ENCODE measurements at regions not wholly inside any gene's neighbourhood (a gene's known extent, or its start where the extent isn't known, plus 50 kb on each side); places are given as distances from the start of the nearest gene placed in this dataset.
"Not testable (repeated sequence)": the region's sequence is repeated elsewhere in the genome, so short reads cannot be mapped to it uniquely, and the experiment has no call there.

DNA sequence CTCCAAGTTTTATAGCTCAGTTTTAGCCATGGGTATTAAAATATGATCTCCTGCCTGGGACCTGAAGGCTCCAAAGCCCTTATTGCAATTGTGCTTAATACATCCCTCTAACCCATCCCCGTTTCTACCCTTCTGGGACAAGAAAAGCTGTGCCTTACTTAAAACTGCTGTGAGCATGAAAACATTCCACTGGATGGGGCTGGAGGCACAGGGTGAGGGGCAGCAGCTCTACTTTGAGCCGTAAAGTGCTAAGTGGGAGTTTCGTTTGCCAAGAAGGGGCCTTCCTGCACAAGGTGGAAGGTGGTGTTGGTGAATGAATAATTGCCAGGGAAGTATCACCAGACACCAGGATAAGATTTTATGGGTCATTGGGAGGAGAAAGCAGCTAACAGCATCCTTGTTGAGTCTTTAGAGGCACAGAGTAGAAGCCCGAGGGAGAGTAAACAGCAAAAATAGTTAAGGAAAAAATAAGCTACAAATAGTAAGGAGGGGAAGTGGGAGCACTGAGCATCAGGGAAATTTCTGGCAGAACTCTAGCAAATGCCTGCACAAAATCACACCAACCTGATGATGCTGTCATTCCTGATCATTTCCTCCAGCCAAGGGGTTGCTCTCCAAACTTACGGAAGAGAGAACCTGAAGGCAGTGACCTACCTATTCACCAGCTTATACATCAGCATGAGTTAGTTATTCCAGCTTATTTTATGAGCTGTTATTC, 218.4 kb downstream of the MREG start:
- DNase-seq (ENCODE audit: low read depth), result no peak

GRCh38 chr2:215793747-215794595, 219.4 kb downstream of the MREG start:
- peak; percentile 86 for DNase-seq (ENCODE audit: low read depth)

GRCh38 chr2:215791481-215791937, 221.8 kb downstream of the MREG start:
- DNase-seq (ENCODE audit: low read depth), result no peak

GRCh38 chr2:215790523-215791421, 222.6 kb downstream of the MREG start:
- no peak for DNase-seq (ENCODE audit: low read depth)

- no peak for DNase-seq (ENCODE audit: low read depth)
Observed at GRCh38 chr2:215787565-215788178, 225.7 kb downstream of the MREG start.

GRCh38 chr2:215787025-215787424, 226.3 kb downstream of the MREG start:
- no peak for DNase-seq (ENCODE audit: low read depth)

DNA sequence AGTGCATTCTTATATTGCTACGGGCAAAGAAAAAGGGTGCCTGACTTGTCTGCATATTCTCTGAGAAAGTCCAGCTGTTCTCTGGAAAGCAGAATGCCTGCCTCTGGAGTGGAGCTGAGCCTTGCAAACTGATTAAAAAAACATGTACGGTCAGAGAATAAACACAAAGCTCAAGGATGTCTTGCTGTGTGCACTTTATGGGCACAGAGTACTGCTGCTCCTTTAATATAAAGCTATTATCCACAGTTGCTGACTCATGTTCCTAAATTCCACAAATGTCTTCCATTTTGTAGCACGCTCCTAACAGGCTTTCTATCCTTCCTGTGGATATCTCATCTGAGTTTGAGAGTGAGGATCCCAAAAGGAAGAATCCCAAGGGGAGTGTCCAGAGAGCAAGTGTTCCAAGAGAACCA, 229.0 kb downstream of the MREG start:
- no peak for DNase-seq (ENCODE audit: low read depth)

GRCh38 chr2:215783640-215784039, 229.7 kb downstream of the MREG start:
- DNase-seq (ENCODE audit: low read depth), result not testable (repeated sequence)

DNA sequence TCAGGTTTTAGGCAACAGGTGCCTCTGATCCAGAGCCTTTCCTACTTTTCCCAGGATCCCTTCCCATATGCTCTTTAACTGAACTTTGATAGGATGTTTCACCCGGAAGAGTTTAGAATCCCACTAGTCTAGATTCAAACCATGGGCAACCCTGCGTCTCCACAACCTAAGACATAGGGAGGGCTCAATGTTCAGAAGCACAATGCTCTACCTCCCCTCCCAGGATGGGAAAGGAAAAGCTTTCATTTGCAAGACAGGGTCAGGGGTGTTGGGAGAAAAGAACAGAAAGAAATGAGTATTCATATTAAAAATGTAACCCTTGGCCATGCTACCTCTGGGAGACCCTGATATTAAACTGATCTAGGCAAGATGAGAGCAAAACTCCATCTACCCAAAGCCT, 230.4 kb downstream of the MREG start:
- DNase-seq (ENCODE audit: low read depth), result no peak

- no peak for DNase-seq (ENCODE audit: low read depth)
Observed at GRCh38 chr2:215782295-215782694, 231.1 kb downstream of the MREG start.

DNA sequence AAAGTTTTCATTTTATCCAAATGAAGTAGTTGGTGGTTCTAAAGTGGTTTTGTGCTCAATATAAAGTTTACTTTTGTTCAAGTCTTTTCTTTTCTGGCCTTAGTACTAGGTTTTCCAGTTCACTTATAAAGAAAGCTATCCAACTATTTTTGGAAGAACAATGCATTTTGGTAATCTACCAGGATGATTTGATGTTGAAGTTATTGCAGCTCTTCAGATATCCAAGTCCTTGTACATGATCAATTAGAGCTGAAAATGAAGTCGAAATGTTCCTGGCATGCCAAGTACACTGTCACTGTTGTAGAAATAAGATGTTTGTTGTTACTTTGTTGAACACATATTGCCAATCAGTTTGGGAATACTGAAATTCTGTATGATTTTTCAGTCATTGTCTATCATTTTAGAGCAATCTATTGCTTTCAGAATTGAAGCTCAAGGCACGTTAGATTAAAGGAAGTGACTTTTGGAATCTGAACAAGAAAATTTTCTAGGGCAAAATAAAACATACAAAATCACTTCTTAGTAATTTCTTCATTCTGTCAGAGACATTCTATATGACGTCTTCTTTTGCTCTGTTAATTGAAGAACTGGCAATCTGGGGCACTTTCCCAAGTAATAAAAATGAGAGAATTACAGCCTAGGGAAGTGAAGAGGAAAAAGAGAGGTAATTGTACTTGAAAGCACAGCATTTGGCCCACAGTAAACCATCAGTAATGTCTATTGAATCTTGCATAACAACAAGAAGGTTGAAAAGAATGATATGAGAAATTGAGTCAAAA, 232.3 kb downstream of the MREG start:
- DNase-seq (ENCODE audit: low read depth), result no peak

GRCh38 chr2:215780313-215780712, 233.0 kb downstream of the MREG start:
- no peak for DNase-seq (ENCODE audit: low read depth)

DNA sequence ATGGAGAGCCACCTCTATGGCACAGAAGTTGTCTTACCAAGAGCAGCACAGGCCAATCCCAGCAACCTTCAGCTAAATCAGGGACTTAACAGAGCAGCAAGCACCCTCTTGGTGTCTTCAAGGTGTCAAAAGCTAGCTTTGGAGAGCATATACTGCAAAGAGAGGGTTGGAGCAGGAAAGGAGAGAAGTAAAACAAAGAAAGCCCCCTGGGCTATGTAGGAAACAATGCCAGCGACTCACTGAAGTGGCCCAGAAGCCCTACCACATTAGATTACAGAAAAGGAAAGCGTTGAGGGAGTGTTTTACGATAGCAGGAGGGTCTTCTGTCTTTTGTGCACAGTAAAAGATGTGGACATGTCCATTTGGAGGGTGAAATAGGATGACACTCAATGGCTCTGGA, 233.4 kb downstream of the MREG start:
- DNase-seq (ENCODE audit: low read depth), result no peak

DNA sequence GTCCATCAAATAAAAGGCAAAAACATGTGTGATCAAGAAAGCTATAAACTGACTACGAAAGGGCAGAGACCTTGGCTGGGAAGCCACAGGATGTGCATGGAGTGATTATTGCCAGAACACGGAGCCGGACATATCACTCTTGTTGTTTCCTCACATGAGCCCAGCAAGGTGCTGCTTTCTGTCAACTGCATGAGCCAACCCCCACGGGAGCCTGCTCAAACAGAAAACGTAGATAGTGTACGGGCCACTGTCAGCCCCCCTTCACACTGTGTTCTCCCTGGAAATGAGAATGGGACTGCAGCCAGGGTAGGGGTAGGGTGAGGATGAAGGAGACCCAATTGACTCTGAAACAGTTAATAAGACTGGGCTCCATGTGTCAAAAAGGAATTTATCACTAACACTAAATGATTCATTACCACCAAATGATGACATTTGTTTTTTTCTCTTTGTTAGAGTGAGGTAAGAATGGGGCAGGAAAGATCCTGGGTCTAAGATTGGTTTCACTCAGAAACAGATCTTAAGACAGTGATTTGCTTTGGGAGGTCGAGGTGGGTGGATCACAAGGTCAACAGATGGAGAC, 235.8 kb downstream of the MREG start:
- DNase-seq (ENCODE audit: low read depth), result no peak

- no peak for DNase-seq (ENCODE audit: low read depth)
Observed at GRCh38 chr2:215775106-215775505, 238.2 kb downstream of the MREG start.

GRCh38 chr2:215773728-215774127, 239.6 kb downstream of the MREG start:
- peak; percentile 80 for DNase-seq (ENCODE audit: low read depth)

DNA sequence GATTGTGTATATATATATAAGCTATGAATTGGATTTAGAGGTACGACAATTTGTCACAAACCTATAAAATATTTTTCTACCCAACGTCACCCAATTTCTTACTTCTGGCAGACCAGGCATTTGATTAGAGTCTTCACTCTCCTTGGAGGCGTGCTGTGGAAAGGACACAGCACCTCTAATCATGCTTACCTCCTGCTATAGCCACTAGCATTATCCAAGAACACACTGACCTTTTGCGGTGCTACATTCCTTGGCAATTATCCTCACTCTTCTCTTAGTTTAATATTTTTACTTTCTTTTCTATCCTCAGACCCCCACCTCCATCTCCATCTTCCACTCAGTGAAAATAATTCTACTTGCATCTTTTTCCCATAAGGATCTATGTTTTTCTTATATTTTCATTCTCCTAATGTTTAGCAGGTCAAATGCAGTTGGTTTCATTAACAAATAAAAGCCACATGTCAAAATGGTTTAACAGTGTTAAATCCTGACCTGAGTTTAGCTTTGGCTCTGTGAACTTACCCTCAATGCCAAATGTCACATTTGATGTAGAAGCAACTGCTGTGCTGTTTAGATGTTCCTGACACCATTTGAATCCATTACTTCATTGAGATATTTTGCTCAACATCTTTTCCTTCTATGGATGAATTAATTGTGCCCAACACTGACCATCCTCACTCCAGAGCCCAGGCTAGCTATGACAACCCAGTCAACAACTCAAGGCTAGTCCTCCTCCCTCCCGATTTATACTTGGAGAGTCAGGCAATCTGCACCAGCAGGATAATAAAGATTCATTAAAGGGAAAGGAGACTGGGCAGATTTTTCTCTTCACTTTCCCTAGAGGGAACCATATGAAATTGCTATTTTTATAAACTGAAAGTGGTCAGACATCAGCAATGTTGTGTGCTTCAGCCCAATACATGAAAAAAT, 240.5 kb downstream of the MREG start:
- DNase-seq (ENCODE audit: low read depth), result no peak

DNA sequence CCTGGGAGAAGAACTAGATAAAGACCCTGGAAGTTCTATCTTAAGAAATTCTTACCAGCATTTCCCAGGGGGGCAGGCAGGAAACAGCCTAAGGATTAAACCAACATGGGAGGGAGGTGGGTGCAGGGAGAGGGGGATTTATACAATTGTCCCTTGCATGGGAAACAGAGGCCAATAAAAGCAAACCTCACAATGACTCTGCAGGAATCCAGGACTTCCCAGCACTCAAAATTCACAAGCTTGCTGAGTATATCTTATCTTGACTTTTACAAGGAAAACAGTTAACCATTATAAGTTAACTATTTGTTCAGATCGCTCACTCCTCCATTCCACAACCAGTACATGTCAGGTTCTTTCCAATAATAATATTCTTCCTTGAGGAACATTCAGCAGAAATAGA, 241.3 kb downstream of the MREG start:
- no peak for DNase-seq (ENCODE audit: low read depth)

DNA sequence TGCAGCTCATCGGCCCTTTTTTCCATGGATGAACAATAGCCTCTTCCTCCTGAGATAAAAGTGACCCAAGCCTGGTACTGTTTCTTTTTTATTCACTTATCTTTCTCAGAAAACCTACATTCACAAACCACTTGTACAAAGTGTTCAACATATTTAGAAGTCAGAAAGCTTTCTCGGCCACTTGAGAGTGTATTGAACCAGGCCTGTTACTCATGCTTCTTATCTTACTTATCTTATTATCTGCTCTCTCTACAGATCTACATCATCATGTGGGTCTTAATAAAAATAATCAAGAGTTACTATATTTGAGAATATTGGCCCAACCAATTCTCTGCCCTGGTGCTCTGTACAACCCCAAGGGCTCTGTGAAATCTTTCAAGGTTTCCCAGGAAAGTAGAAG, 242.1 kb downstream of the MREG start:
- DNase-seq (ENCODE audit: low read depth), result no peak

DNA sequence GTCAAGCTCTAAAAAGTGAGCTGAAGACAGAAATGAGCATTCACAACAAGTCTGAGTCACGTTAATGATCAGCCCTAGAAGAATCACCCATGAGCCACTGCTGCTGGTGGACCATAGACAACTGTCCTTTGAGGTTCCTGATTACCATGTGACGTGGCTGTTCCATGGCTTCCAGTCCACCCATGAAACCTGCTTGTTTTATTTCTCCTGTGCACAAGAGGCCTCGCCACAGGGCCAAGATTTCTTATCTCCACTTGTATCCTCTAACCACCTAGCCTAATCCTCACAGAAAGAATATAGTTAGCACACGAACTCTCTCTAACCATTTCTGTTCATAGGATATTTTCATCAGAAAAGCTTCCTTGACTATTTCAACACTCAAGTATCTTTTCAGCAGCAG, 242.7 kb downstream of the MREG start:
- DNase-seq (ENCODE audit: low read depth), result no peak

All from HS-5 (cell line).